ENCODE measurements at regions not wholly inside any gene's neighbourhood (a gene's known extent, or its start where the extent isn't known, plus 50 kb on each side); places are given as distances from the start of the nearest gene placed in this dataset.
"Not testable (repeated sequence)": the region's sequence is repeated elsewhere in the genome, so short reads cannot be mapped to it uniquely, and the experiment has no call there.

- DNase-seq = no peak
These were observed 123.6 kb upstream of the TNPO1 start for GRCh38 chr5:72692651-72693442.

GRCh38 chr5:72692231-72692637 lies 124.2 kb upstream of the TNPO1 start:
- peak in 1 of 56 donors; percentile 0 for DNase-seq

GRCh38 chr5:72691751-72692150 lies 124.7 kb upstream of the TNPO1 start:
- DNase-seq = no peak

- DNase-seq = no peak
These were observed 127.5 kb upstream of the TNPO1 start for GRCh38 chr5:72688916-72689315.

GRCh38 chr5:72687288-72687687 lies 129.2 kb upstream of the TNPO1 start:
- no peak for DNase-seq

GRCh38 chr5:72682561-72682960 lies 133.9 kb upstream of the TNPO1 start:
- no peak for DNase-seq

- DNase-seq = no peak
These were observed 134.7 kb upstream of the TNPO1 start for GRCh38 chr5:72681781-72682180.

GRCh38 chr5:72677447-72677846 lies 139.0 kb upstream of the TNPO1 start:
- no peak for DNase-seq

GRCh38 chr5:72676831-72677230 lies 139.6 kb upstream of the TNPO1 start:
- DNase-seq = not testable (repeated sequence)

GRCh38 chr5:72673623-72674022 lies 142.8 kb upstream of the TNPO1 start:
- no peak for DNase-seq

- DNase-seq = no peak
These were observed 143.3 kb upstream of the TNPO1 start for GRCh38 chr5:72673180-72673579.

GRCh38 chr5:72667708-72668107 lies 148.8 kb upstream of the TNPO1 start:
- no peak for DNase-seq

GRCh38 chr5:72662936-72663335 lies 153.5 kb upstream of the TNPO1 start:
- DNase-seq = no peak

- DNase-seq = no peak
These were observed 154.2 kb upstream of the TNPO1 start for GRCh38 chr5:72662305-72662704.

GRCh38 chr5:72661405-72661804 lies 154.2 kb upstream of the ZNF366 start:
- peak in 24 of 56 donors; percentile 2 to 76 (median 23) for DNase-seq

- no peak for DNase-seq
These were observed 152.5 kb upstream of the ZNF366 start for GRCh38 chr5:72659726-72660125.

GRCh38 chr5:72658761-72659540 lies 151.7 kb upstream of the ZNF366 start:
- DNase-seq = no peak

- DNase-seq = no peak
These were observed 151.0 kb upstream of the ZNF366 start for GRCh38 chr5:72658161-72658560.

- DNase-seq = no peak
These were observed 149.7 kb upstream of the ZNF366 start for GRCh38 chr5:72656756-72657513.

- no peak for DNase-seq
These were observed 149.1 kb upstream of the ZNF366 start for GRCh38 chr5:72656331-72656730.

- DNase-seq = no peak
These were observed 147.0 kb upstream of the ZNF366 start for GRCh38 chr5:72654231-72654630.

GRCh38 chr5:72653586-72653985 lies 146.4 kb upstream of the ZNF366 start:
- DNase-seq = no peak
